Kidney epithelial cell (primary cell): ENCODE measurements at regions not wholly inside any gene's neighbourhood (a gene's known extent, or its start where the extent isn't known, plus 50 kb on each side); places are given as distances from the start of the nearest gene placed in this dataset.

Source experiments
- DNase-seq: peaks from one replicate; pipeline ENCODE4 v3.0.0-alpha.2; 2010; ENCODE audit warnings: low read depth
- H3K27me3 ChIP-seq: 2 replicates; pipeline ENCODE4 v1.6.0; 2011; ENCODE audit warnings: low read length; ENCODE audit not compliant: control insufficient read depth, insufficient read depth
- H3K36me3 ChIP-seq: 2 replicates; pipeline ENCODE4 v1.5.1; 2011; ENCODE audit warnings: low read length; ENCODE audit not compliant: control insufficient read depth, insufficient read depth
- H3K4me3 ChIP-seq: 2 replicates; pipeline ENCODE4 v1.5.1; 2011; ENCODE audit warnings: low read depth, mild to moderate bottlenecking, control low read depth, low read length
- TF ChIP-seq, protein P1 (sequence below): IDR thresholded peaks from 2 replicates; pipeline ENCODE4 v1.5.1; 2011; ENCODE audit warnings: mild to moderate bottlenecking, moderate library complexity, low read length, control low read depth, inconsistent platforms; ENCODE audit not compliant: insufficient read depth, poor library complexity, severe bottlenecking

DNA sequence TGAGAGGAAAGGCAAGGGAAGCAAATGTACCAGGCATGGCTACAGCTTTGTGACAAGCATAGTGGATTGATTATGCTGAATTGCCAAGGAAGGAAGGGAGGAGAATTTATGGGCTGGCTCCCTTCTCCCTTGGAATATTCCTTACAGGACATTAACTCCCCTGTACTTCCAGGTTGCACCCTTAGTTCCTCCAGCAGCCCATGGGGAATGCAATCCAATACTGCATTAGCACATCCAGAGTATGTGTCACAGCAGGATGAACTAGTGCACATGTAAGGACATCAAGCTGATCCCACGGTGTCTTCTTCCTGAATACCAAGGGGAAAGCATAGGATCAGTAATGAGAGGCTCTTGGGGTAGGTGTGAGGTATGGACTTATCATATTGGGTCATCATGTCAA lies 390.7 kb upstream of the POU3F2 start:
- Histone ChIP-seq H3K27me3 (no peaks in the 10 kb centered on the region), H3K36me3 (no peaks in the 10 kb centered on the region), H3K4me3 (no peak overlapping the region)
- TF ChIP-seq, protein P1, sequence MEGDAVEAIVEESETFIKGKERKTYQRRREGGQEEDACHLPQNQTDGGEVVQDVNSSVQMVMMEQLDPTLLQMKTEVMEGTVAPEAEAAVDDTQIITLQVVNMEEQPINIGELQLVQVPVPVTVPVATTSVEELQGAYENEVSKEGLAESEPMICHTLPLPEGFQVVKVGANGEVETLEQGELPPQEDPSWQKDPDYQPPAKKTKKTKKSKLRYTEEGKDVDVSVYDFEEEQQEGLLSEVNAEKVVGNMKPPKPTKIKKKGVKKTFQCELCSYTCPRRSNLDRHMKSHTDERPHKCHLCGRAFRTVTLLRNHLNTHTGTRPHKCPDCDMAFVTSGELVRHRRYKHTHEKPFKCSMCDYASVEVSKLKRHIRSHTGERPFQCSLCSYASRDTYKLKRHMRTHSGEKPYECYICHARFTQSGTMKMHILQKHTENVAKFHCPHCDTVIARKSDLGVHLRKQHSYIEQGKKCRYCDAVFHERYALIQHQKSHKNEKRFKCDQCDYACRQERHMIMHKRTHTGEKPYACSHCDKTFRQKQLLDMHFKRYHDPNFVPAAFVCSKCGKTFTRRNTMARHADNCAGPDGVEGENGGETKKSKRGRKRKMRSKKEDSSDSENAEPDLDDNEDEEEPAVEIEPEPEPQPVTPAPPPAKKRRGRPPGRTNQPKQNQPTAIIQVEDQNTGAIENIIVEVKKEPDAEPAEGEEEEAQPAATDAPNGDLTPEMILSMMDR = no peak
- DNase-seq = no peak

DNA sequence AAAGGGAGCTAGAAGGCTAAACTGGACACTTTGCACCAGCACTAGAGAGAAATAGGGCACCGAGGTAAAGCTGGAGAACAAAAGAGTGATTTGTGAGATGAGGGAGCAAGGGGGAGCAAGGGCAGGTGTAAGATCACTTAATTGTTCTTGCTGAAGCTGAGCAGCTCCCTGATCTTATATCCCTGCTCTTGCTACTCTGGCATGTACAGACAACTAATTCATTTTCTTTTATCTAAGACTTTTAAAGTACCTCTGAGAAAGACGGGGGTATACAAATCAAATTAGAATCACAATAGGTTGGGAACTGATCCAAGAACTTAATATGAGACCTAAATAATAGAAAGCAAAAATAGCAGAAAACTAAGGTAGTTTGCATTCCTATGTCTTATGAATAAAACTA lies 381.7 kb upstream of the POU3F2 start:
- TF ChIP-seq, protein P1 = no peak
- Histone ChIP-seq H3K4me3 (no peak overlapping the region), H3K27me3 (no peaks in the 10 kb centered on the region), H3K36me3 (no peaks in the 10 kb centered on the region)
- DNase-seq = no peak

DNA sequence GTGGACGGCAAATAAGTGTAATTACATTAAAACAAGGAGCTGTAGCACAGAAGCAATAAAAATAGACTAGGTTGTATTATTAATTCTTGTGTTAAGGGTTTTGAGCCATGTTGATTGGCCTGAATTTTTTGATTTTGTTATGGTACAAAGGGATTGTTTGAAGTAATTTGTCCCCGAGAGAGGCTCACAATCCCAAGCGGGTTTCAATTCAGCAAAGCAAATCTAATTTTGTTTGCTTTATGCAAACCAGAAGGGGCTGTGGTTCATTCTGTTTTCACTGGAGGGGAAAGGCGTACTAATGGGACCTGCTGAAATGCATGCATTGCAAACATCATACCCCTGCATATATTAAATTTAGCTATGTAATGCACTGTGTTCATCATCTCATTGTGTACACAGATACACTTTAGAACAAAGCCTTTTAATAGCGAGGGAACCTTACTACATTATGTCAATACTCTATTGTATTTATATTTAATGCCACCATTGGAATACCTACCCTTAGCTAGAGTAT lies 379.5 kb upstream of the POU3F2 start:
- H3K36me3 ChIP-seq = no peaks in the 10 kb centered on the region
- TF ChIP-seq, protein P1 = no peak
- H3K4me3 ChIP-seq = no peak overlapping the region
- H3K27me3 ChIP-seq = no peaks in the 10 kb centered on the region
- no peak for DNase-seq

DNA sequence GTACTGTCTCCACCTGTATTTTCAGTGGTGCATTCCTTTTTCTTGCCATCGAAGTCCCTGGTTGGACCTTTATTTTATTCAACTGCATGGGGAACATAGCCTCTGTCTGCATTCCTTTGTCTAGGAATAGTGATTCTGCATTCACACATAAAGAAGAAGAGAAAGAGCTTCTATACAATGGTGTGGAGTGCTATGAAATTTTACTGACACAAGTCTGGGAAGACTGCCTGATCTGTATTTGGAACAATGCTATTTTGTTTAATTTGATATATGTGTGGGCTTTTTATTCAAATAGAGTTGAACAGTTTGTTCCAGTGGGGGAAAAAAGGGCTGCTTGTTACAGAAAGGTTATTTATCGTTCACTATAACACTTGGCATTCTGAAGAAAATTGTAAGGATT lies 375.7 kb upstream of the POU3F2 start:
- H3K27me3 ChIP-seq = no peaks in the 10 kb centered on the region
- H3K4me3 ChIP-seq = no peak overlapping the region
- DNase-seq = no peak
- H3K36me3 ChIP-seq = no peaks in the 10 kb centered on the region
- TF ChIP-seq, protein P1 = no peak

DNA sequence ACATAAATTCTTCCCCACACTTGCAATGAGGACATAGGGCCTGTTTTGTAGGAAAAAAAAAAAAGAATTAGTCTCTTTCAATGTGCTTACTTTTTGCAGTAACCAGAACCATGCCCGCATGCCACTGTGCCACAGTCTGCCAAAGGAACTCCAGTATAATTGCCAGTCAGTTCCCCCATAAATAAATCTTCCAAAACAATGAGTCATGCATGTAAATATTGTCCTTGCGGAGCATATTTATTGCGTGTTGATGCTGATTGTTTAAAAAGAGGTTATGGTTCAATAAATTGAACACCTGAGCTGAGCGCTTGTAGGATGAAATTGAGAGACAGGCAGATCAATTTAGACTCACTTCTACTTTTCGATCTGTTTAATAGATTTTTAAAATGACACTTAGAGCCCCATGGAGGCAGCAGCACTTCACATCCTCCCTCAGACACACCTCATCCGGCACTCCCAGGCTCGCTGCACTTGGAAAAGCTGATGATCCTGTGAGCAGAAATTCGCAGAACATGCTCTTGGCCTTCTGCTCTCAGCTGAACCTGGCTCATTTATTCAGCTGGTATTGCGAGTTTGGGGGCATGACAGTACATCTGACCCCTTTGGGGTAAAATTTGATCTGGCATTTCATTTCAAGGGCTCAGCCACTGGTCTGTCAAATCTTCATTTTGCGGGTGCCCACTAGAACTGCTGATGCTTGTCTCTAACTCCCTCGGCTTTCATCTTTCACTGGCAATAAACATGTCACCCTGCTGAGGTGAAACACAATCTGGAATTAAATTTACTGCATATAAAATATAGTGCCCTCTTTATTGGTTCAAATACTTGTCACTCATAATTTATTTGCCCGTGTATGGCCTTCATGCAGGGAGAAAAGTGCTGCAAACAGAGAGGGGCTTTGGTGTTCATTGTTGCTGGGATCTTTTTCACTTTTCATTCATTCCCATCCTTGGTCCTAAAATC lies 371.1 kb upstream of the POU3F2 start:
- H3K27me3 ChIP-seq = no peaks in the 10 kb centered on the region
- DNase-seq = no peak
- no peaks in the 10 kb centered on the region for H3K36me3 ChIP-seq
- TF ChIP-seq, protein P1 = no peak
- no peak overlapping the region for H3K4me3 ChIP-seq

DNA sequence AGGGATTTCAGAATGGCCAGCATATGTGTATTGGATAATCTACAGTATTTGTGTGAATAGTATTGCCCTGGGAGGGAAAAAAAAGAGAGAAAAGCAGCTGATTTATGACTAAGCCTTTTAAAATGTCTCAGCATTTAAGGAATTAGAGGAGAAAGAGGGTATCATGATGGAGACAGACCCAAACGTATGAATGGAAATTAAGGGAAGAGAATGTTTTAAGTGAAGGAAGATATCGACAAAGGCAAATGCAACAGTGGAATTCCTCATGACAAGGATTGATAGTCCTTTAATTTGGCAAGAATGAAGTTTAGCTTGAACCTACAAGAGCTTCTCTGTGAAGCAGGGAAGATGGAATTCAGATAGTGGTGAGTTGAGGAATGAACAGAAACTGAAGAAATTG lies 367.3 kb upstream of the POU3F2 start:
- DNase-seq = no peak
- Histone ChIP-seq H3K36me3 (no peaks in the 10 kb centered on the region), H3K27me3 (no peaks in the 10 kb centered on the region), H3K4me3 (no peak overlapping the region)
- TF ChIP-seq, protein P1 = no peak
